GM18868 (cell line): ENCODE measurements at regions not wholly inside any gene's neighbourhood (a gene's known extent, or its start where the extent isn't known, plus 50 kb on each side); places are given as distances from the start of the nearest gene placed in this dataset.

Experiments used
- ATAC-seq: cut with Tn5 transposase; IDR thresholded peaks from one replicate; pipeline ENCODE4 v1.9.1; 2021; ENCODE audit warnings: mild to moderate bottlenecking, moderate library complexity; ENCODE audit not compliant: unreplicated experiment

DNA sequence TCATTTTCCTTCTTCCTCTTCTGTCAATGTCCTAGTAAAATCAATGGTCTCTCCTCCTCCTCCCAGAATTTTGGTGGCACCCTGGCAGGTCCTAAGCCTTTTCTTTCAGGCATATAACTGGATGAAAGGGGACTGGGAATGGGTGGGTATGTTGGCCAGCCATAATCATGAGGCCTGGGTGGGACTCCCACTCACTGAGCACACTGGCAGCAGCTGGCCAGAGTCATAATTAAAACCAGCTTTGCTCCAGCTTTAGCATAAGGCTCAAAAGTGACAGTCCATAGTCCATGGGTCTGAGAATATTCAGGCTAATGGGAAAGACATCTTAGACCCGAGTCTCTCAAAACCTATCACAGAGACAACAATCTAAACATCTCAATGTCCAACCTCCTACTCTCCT, 190.0 kb upstream of the BTBD3 start:
- no peak for ATAC-seq

DNA sequence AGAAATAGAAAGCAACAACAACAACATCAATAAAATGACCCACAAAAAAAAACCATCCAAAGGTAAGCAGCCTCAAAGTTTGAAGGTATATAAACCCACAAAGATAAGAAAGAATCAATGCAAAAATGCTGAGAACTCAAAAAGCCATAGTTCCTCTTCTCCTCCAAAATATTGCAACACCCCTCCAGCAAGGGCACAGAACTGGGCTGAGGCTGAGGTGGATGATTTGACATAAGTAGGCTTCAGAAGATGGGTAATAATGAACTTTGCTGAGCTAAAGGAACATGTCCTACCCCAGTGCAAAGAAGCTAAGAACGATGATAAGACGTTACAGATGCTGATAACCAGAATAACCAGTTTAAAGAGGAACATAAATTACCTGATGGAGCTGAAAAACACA, 188.8 kb upstream of the BTBD3 start:
- no peak for ATAC-seq

DNA sequence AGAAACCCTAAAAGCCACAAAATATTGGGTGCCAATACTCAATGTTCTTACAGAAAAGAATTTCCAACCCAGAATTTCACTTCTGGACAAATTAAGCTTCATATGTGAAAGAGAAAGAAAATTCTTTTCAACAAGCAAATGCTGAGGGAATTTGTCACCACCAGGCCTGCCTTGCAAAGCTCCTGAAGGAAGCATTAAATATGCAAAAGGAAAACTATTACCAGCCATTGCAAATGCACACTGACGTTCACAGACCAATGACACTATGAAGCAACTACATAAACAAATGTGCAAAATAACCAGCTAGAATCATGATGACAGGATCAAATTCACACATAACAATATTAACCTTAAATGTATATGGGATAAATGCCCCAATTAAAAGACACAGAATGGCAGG, 187.9 kb upstream of the BTBD3 start:
- no peak for ATAC-seq

DNA sequence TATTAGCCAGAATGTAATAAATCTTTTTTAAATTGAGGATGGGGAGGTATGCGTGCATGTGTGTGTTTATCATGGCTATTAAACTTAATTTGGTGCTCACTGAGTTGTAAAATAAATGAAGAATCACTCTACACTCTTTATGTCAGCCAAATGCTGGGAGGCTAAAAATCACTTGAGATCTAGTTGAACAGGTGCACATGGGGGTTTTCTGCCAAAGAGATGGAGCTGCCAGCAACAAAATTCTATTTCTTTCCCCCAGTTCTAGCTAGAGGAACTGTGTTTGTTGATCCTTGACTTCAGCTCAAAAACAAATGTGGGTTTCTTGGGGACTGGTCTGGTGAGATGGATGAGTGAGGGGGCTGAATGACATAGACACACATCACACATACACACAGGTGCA, 183.3 kb upstream of the BTBD3 start:
- ATAC-seq = no peak

DNA sequence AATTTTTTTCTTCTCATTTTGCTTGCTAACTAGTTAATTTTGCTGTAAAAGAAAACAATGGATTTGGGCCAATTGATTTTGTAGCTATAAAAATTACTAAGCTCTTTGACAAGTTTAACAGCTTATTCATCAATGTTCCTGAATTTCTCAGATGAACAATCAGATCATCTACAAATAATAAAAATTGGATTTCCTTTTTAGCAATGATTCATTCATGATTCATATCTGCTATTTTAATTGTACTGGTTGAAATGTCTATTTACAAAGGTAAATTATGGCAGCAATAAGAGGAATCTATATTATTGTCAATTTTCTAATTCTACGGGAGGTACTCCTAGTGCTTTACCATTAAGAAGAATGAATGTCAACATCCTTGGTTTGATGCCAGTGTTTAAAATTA, 178.8 kb upstream of the BTBD3 start:
- no peak for ATAC-seq

DNA sequence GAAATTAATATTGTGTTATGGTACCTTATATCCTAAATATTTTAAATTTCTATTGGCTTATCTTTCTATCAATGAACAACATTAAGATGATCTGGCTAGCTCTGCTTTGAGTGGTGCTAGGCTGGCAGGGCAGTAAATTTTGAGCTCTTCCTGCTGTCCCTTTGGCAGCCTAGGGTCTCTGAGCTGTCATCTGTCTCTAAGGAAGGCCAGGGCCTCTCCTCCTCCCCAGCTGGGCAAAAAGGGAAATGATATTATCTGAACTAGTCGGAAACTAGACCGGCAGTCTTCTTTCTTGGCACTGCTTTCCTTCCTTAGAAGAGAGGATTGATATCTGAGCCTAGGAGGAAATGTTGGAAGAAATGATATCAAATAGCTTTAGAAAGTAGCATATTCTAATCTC, 176.7 kb upstream of the BTBD3 start:
- no peak for ATAC-seq

DNA sequence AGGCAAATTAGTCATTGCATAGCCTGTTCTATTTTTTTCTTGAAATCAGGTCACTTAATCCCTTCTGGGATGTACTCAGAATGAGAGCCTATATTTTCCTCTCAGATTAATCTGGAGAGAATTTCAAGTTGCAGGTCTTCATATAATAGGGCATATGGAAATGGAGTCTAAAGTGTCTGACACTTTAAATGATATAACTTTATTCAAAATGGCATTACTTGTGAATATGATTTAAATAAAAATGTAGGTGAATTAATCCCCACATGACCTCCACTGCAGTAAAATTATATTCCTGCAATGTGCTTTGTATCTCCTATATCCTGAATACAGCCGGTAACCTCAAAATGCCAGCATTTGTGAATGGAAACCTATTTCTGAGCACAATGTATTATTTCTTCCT, 172.5 kb upstream of the BTBD3 start:
- no peak for ATAC-seq

DNA sequence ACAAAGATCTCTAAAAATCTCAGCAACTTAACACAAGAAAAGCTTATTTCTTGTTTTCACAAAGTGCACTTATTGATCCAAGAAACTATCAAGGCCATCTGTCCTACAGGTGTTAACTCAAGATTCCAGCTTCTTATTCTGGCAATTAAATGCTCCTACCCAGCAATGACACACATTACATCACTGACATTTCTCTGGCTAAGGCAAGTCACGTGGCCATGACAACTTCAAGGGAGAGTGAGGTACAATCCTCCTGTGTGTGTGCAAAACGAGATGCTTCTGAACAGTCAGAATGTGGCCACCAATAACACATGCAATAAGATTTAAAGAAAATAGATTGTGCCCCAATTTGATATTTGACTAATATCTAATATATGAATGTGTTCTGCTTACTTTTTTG, 169.3 kb upstream of the BTBD3 start:
- no peak for ATAC-seq

DNA sequence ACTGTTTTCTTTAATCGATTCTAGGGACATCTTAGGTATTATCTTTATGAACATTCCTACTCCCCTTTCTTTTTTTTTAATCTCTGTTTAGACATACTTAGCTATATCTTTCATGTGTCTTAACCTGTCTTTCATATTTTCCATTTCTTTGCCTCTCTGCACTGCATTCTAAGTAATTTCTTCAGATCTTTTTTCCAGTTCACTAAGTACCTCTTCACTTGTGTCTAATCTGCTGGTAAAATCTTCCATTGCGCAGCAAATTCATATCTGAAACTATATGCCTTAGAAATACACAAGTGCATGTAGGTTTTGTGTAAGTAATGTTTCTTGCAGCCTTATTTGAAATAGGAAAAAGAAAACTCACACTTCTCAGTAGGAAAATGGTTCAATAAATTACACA, 165.4 kb upstream of the BTBD3 start:
- ATAC-seq = no peak

DNA sequence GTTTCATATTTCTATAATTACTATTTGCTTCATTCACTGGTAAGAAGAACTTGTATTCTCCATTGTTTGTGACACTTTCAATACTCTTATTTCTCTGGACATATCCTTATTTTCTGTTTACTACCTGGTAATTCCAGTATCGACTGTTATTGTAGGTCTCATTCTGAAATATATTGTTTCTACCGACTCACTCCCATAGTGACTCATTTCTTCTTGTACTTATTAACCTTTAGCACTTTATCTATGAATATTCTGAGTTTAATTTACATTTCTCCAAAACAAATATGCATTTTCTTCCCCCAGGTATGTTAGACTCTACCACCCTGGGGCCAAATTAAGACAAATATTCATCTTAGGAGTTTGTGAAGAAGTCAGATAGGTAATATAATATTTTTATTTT, 164.5 kb upstream of the BTBD3 start:
- no peak for ATAC-seq

DNA sequence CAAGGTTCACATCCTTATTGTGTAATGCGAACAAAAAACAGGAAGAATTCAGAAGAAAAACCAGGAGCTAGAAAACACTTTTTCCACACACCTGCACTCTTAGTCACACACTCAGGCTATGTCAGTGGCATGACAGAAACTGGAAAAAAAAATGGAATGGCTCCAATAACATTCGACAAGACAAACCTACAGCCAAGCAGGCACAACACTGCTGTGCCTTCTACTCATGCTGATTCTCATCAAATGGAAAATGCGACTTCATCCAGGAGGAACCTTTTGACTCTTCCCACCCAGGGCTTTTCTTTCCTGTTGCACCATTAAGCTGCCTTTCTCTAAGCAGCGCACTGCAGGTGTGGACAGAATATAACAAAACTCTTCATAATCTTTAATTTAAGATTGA, 163.2 kb upstream of the BTBD3 start:
- no peak for ATAC-seq

DNA sequence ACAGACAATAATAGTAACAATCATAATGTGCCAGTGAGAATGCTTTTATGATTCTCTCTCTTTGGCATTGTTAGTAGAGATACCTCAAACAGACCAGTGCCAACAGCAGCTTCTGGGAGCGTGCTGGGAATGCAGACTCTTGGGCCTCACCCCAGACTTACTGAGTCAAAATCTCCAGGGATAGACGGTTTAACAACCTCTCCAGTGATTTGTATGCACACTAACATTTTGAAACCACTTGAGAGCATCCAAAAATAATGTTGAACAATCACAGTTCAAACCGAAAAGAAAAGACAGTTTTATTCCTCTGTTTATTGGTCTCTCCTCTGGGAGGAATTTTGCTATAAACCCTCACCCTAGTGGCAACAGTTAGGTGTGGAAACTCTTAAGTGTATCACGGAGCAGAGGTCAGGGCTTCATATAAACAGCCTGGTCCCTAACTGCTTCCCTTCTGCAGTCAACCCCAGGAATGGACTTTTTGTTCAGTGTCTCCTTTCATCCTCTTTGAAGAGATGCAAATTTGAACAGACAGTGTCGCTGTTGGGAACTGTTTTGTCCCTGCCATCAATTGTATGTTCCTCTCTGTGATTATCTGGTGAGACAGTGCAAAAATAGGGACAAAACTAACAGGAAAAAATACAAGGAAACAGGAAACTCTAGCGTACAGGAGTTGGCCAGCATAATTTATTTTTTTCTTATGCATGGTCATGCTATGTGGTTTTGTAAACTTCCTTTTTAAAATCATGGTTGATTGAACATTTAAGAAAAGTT, 162.4 kb upstream of the BTBD3 start:
- ATAC-seq = no peak

DNA sequence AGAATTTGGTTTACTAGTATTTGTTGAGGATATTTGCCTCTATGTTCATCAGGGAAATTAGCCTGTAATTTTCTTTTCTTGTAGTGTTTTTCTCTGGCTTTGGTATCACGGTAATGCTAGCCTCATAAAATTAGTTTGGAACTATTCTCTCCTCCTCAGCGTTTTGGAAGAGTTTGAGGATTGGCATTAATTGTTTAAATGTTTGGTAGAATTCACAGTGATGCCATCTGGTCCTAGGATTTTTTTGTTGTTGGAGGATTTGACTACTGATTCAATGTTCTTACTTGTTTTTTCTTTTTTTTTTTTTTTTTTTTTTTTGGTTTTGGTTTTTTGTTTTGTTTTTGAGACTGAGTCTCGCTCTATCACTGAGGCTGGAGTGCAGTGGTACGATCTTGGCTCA, 156.2 kb upstream of the BTBD3 start:
- ATAC-seq = no peak

DNA sequence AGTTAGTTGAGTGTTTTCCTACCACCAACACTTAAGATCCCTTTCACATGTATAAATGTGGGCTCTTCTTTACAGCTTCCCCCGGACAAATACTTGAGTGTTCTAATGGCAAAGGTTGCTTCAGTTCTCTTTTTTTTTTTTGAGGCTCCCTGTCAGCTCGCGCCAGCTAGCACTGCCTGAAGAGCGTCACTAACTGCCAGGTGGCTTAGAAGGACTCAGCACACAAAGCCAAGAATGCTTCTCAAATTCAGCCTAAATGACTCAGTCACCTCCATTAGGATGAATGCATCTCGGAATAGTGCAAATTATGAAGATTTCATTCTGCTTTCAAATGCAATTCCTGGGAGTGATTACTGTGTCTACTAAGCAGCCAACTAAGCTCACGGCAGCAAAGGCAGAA, 150.7 kb upstream of the BTBD3 start:
- ATAC-seq = no peak

DNA sequence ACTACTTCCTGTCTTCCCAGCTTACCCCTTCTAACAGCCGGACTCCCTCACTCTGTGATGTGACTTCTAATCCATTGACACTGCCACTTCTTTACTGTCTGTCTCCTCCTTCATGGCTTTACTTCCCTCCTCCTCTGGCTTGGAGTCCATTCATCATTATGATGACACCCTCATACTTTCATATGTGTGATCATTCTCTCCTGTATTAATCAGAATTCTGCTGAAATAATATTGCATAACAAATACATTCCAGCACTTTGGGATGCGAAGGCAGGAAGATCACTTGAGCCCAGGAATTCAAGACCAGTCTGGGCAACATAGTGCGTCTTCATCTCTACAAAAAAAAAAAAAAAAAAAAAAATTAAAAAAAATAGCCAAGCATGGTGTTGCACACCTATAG, 147.9 kb upstream of the BTBD3 start:
- no peak for ATAC-seq

DNA sequence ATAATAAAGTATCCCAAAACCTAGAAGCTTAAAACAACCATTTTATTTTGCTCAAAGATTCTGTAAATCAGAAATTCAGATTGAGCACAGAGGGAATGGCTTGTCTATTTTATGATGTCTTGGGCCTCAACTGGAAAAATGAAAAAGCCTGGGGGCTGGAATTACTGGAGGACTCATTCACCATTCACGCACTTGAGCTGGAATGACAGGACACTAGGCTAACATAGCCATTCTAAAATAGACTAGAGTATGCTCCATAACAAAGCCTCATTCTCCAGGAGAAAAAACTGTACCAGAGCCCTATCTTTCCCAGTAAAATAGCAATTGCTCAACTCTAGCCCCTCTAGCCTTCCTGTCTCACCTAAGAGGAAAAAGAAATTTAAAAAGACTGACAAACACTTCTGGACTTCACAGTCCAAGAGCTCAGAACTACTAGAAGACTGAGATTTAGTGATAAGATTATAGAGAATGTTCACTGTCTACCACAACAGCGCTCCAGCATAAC, 145.4 kb upstream of the BTBD3 start:
- ATAC-seq = no peak

DNA sequence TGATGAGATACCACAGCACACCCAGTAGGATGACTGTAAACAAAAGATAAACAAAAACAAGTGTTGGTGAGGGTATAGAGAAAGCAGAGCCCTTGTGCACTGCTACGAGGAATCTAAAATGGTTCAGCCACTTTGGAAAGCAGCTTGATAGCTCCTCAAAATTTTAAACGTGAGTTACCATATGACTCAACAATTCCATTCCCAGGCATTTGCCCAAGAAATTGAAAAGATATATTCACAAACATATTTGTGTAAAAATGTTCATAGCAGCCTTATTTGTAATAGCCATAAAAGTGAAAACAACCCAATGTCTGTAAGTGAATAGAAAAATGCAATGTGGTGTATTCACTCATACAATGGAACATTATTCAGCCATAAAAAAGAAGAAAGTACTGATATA, 141.0 kb upstream of the BTBD3 start:
- ATAC-seq = no peak

DNA sequence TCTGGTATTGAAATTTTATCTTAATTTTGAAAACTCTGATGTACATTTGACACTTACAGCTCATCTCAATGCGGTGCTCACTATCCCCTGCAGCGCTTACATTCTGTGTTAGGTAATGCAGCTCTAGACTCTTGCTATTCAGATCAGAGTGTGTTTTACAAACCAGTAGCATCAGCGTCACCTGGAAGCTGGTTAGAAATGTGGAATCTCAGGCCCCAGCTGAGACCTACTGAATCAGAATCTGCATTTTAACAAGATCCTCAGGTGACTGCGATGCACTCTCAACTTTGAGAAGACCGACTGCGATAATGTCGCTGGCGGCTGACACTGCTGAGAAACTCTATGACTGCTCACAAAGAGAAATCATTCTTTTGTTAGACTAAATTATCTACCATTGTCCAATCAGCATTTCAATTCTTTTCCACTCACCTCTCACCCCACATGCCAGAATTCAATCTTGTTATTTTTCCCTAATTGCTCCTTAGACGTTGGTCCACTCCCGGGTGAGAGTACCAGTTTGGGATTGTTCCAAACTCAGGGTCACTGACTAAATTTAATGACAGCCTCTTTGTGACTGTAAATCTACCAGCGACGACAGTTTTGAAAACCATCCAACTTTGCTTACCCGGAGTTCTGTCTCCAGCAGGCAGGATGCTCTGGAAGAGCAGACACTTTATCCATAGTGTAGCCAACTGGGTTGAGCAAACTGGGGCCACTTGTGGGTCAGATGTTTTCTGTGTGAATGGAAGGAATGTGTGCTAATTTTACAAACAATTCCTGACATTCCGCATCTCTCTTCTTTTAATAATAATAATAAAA, 140.1 kb upstream of the BTBD3 start:
- no peak for ATAC-seq

DNA sequence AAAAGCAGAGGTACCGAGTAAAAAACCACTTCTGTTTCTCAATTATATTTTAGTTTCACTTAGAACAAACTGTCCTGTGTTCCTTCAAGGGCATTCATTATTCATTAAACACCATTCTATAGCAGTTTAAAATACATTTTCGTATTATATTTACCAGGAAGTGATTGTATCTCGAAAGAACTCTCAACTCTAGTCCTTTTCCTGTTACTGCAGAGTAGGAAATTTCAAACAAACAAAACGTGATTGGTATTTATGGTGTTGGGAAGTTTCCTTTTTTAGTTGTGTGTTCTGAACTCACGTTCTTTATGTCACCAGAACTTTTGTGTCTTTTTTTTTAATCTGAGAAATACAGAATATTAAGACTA, 139.5 kb upstream of the BTBD3 start:
- no peak for ATAC-seq

DNA sequence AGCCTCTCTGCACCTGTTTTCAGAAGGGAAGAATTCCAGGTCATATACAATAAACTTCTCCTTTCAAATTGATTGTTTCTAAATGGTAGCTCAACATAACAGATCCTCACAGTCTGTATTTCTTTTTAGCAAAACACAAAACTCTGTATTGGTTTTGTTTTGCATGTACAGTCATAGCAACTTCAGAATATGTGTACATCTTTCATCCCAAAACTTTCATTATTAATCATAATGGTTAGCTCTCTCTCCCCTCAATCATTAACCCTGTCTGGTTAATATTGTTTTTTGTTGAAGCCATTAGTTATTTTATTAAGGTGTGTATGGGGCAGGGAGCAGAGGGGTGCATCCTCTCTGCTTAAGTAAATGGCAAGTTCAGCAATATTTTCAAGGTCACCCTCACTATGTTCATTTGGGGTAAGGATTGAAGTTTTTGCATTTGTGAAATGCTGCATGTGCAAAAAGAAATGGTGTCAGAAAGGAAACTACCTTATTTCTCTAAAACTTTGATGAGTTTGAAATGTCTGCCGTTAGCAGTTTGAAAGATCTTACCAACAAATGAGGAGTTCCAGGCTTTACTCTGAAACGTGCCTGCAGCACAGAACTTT, 136.8 kb upstream of the BTBD3 start:
- peak; percentile 42 for ATAC-seq

DNA sequence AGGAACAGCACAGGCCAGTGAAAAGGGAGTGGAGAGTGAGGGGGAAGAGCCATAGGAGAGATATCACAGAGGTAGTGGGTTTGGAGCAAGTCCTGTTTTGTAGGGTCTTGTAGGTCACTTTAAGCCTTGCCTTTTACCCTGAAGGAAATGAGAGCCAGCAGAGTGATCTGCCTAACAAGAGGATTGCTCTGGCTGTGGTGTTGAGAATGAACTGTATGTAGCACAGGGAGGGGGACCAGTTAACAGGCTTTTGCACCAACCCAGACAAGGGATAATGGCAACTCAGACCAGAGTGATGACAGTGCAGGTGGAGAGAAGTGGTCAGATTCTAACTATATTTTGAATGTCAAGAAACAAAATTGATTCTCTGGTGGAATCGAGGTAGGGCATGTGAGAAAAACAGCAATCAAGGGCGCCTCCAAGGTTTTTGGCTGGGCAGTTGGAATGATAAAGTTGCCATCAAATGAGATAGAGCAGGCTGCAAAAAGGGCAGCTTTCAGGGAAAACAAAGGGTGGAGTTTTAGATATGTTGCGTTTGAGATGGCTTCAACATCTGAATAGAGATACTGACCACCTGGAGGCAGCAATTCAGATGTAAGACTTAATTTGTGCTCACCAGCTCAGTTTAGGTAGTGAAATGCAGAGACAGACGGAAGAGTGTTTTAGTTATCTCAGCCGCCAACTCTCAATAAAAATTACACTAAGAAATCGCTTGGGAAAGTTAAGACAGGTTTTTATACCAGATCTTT, 134.4 kb upstream of the BTBD3 start:
- no peak for ATAC-seq
